BLaER1 treated with 17β-estradiol and CSF1 and Interleukin-3, amounts not matched to agents 10 nM and 100 nM (cell line): ENCODE measurements at regions not wholly inside any gene's neighbourhood (a gene's known extent, or its start where the extent isn't known, plus 50 kb on each side); places are given as distances from the start of the nearest gene placed in this dataset.

ENCODE experiments used
- H3K27ac ChIP-seq, 11 experiments: shearing (Covaris generic); formaldehyde crosslinking; 2 replicates each; pipeline ENCODE4 v1.8.1; 2022
- H3K27me3 ChIP-seq, 11 experiments: shearing (Covaris generic); formaldehyde crosslinking; 2 replicates each; pipeline ENCODE4 v1.8.1; 2022
- H3K36me3 ChIP-seq, 11 experiments: shearing (Covaris generic); formaldehyde crosslinking; 2 replicates each; pipeline ENCODE4 v1.8.1; 2022
- H3K4me1 ChIP-seq, 10 experiments: shearing (Covaris generic); formaldehyde crosslinking; 2 replicates each; pipeline ENCODE4 v1.8.1; 2022
- H3K4me2 ChIP-seq, 11 experiments: shearing (Covaris generic); formaldehyde crosslinking; 2 replicates each; pipeline ENCODE4 v1.8.1; 2022
- H3K4me3 ChIP-seq, 10 experiments: shearing (Covaris generic); formaldehyde crosslinking; 2 replicates each; pipeline ENCODE4 v1.8.1; 2022
- H3K9ac ChIP-seq, 11 experiments: shearing (Covaris generic); formaldehyde crosslinking; 2 replicates each; pipeline ENCODE4 v1.8.1; 2022
- H3K9me3 ChIP-seq, 11 experiments: shearing (Covaris generic); formaldehyde crosslinking; replicated peaks in 1 of 11; 2 replicates each; pipeline ENCODE4 v1.8.1; 2022
- H4K20me1 ChIP-seq, 11 experiments: shearing (Covaris generic); formaldehyde crosslinking; 2 replicates each; pipeline ENCODE4 v1.8.1; 2022
- Cebpa-rat ChIP-seq, 11 experiments: shearing (Covaris generic); IDR thresholded peaks; 2 replicates each; pipeline ENCODE4 v1.8.1; 2022

- no peak overlapping the region for H3K9ac ChIP-seq
- H4K20me1 ChIP-seq: no peaks in the 10 kb centered on the region
- no peaks in the 10 kb centered on the region for H3K4me1 ChIP-seq
- H3K27ac ChIP-seq: no peak overlapping the region
- no peak for TF ChIP-seq Cebpa-rat (IDR thresholded peaks at IDR 0.05)
- no peaks in the 10 kb centered on the region for H3K9me3 ChIP-seq
- no peaks in the 10 kb centered on the region for H3K27me3 ChIP-seq
- no peaks in the 10 kb centered on the region for H3K36me3 ChIP-seq
- no peak overlapping the region for H3K4me3 ChIP-seq
- H3K4me2 ChIP-seq: no peak overlapping the region
These were observed 51.4 kb upstream of the LSM6 start for GRCh38 chr4:146124023-146124680.

GRCh38 chr4:146123231-146123630, 52.3 kb upstream of the LSM6 start:
- H4K20me1 ChIP-seq: no peaks in the 10 kb centered on the region
- no peak overlapping the region for H3K4me3 ChIP-seq
- H3K9me3 ChIP-seq: peaks cover under 1 to 3% (median 1%) of the 10 kb centered on the region in 11 experiments; a peak in 9 of 22 replicates
- H3K27me3 ChIP-seq: no peaks in the 10 kb centered on the region
- no peaks in the 10 kb centered on the region for H3K4me1 ChIP-seq
- no peak overlapping the region for H3K27ac ChIP-seq
- no peak for TF ChIP-seq Cebpa-rat (IDR thresholded peaks at IDR 0.05)
- H3K36me3 ChIP-seq: no peaks in the 10 kb centered on the region
- H3K9ac ChIP-seq: no peak overlapping the region
- no peak overlapping the region for H3K4me2 ChIP-seq

- Histone ChIP-seq H3K36me3 (no peaks in the 10 kb centered on the region), H3K9ac (no peak overlapping the region), H3K4me1 (peaks cover 0 to 3% (median 0%) of the 10 kb centered on the region in 10 experiments; a peak in 4 of 20 replicates), H4K20me1 (no peaks in the 10 kb centered on the region), H3K27ac (no peak overlapping the region), H3K4me3 (no peak overlapping the region), H3K27me3 (no peaks in the 10 kb centered on the region), H3K4me2 (no peak overlapping the region), H3K9me3 (peaks cover 3 to 11% (median 7%) of the 10 kb centered on the region in 11 experiments; a peak in 10 of 22 replicates)
- TF ChIP-seq Cebpa-rat (IDR thresholded peaks at IDR 0.05): no peak
These were observed 53.1 kb upstream of the LSM6 start for GRCh38 chr4:146122398-146122797.

- H4K20me1 ChIP-seq: no peaks in the 10 kb centered on the region
- H3K9ac ChIP-seq: no peak overlapping the region
- no peaks in the 10 kb centered on the region for H3K36me3 ChIP-seq
- H3K4me3 ChIP-seq: no peak overlapping the region
- H3K4me2 ChIP-seq: no peak overlapping the region
- TF ChIP-seq Cebpa-rat (IDR thresholded peaks at IDR 0.05): no peak
- H3K9me3 ChIP-seq: peaks cover 3 to 11% (median 7%) of the 10 kb centered on the region in 11 experiments; a peak in 10 of 22 replicates
- no peaks in the 10 kb centered on the region for H3K27me3 ChIP-seq
- peaks cover 0 to 10% (median 0%) of the 10 kb centered on the region in 10 experiments; a peak in 4 of 20 replicates for H3K4me1 ChIP-seq
- no peak overlapping the region for H3K27ac ChIP-seq
These were observed 53.8 kb upstream of the LSM6 start for GRCh38 chr4:146121757-146122156.

GRCh38 chr4:146119845-146120404, 55.6 kb upstream of the LSM6 start:
- TF ChIP-seq Cebpa-rat (IDR thresholded peaks at IDR 0.05): peak in 1 of 11 experiments; percentile 34; a peak in 1 of 22 replicates
- no peaks in the 10 kb centered on the region for H4K20me1 ChIP-seq
- no peak overlapping the region for H3K4me3 ChIP-seq
- H3K27me3 ChIP-seq: no peaks in the 10 kb centered on the region
- H3K4me1 ChIP-seq: peaks cover 0 to 13% (median 0%) of the 10 kb centered on the region in 10 experiments; a peak in 4 of 20 replicates
- peaks cover 3 to 11% (median 7%) of the 10 kb centered on the region in 11 experiments; a peak in 10 of 22 replicates for H3K9me3 ChIP-seq
- no peak overlapping the region for H3K27ac ChIP-seq
- no peak overlapping the region for H3K9ac ChIP-seq
- H3K4me2 ChIP-seq: no peak overlapping the region
- no peaks in the 10 kb centered on the region for H3K36me3 ChIP-seq

- no peak for TF ChIP-seq Cebpa-rat (IDR thresholded peaks at IDR 0.05)
- Histone ChIP-seq H4K20me1 (no peaks in the 10 kb centered on the region), H3K4me1 (peaks cover 0 to 49% (median 0%) of the 10 kb centered on the region in 10 experiments; a peak in 6 of 20 replicates), H3K4me2 (no peak overlapping the region), H3K9ac (no peak overlapping the region), H3K27me3 (no peaks in the 10 kb centered on the region), H3K9me3 (peaks cover 3 to 11% (median 7%) of the 10 kb centered on the region in 11 experiments; a peak in 10 of 22 replicates), H3K27ac (no peak overlapping the region), H3K36me3 (no peaks in the 10 kb centered on the region), H3K4me3 (no peak overlapping the region)
These were observed 61.5 kb upstream of the LSM6 start for GRCh38 chr4:146114066-146114465.

- Histone ChIP-seq H3K4me2 (peak overlapping the region in 2 of 11 experiments; percentile 45 to 77; a peak in 4 of 22 replicates), H3K27ac (no peak overlapping the region), H3K27me3 (no peaks in the 10 kb centered on the region), H3K4me3 (no peak overlapping the region), H4K20me1 (no peaks in the 10 kb centered on the region), H3K36me3 (no peaks in the 10 kb centered on the region), H3K9ac (no peak overlapping the region), H3K9me3 (peaks cover 2 to 8% (median 4%) of the 10 kb centered on the region in 11 experiments; a peak in 10 of 22 replicates), H3K4me1 (peaks cover 0 to 49% (median 0%) of the 10 kb centered on the region in 10 experiments; a peak in 6 of 20 replicates)
- TF ChIP-seq Cebpa-rat (IDR thresholded peaks at IDR 0.05): no peak
These were observed 62.3 kb upstream of the LSM6 start for GRCh38 chr4:146113171-146113570.

GRCh38 chr4:146112389-146112788, 63.1 kb upstream of the LSM6 start:
- TF ChIP-seq Cebpa-rat (IDR thresholded peaks at IDR 0.05): no peak
- H3K9me3 ChIP-seq: peaks cover 0 to under 1% (median 0%) of the 10 kb centered on the region in 11 experiments; a peak in 1 of 22 replicates
- H3K4me1 ChIP-seq: peaks cover 0 to 46% (median 0%) of the 10 kb centered on the region in 10 experiments; a peak in 6 of 20 replicates
- H3K4me3 ChIP-seq: no peak overlapping the region
- H3K4me2 ChIP-seq: peak overlapping the region in 3 of 11 experiments; percentile 1 to 77 (median 45); a peak in 4 of 22 replicates
- peak overlapping the region in 1 of 11 experiments; percentile 10; a peak in 2 of 22 replicates for H3K27ac ChIP-seq
- no peaks in the 10 kb centered on the region for H3K27me3 ChIP-seq
- no peaks in the 10 kb centered on the region for H4K20me1 ChIP-seq
- no peaks in the 10 kb centered on the region for H3K36me3 ChIP-seq
- H3K9ac ChIP-seq: no peak overlapping the region

GRCh38 chr4:146110871-146111485, 64.5 kb upstream of the LSM6 start:
- Histone ChIP-seq H3K4me1 (peaks cover 0 to 45% (median 0%) of the 10 kb centered on the region in 10 experiments; a peak in 6 of 20 replicates), H3K27ac (peak overlapping the region in 3 of 11 experiments; percentile 25 to 41 (median 38); a peak in 6 of 22 replicates), H3K27me3 (no peaks in the 10 kb centered on the region), H3K4me2 (peak overlapping the region in 3 of 11 experiments; percentile 25 to 77 (median 70); a peak in 5 of 22 replicates), H4K20me1 (no peaks in the 10 kb centered on the region), H3K9ac (no peak overlapping the region), H3K4me3 (no peak overlapping the region), H3K9me3 (no peaks in the 10 kb centered on the region), H3K36me3 (no peaks in the 10 kb centered on the region)
- TF ChIP-seq Cebpa-rat (IDR thresholded peaks at IDR 0.05): no peak
